NCI-H82 treated with DMSO at 0.1 percent for 48 hours (cell line): ENCODE measurements at regions not wholly inside any gene's neighbourhood (a gene's known extent, or its start where the extent isn't known, plus 50 kb on each side); places are given as distances from the start of the nearest gene placed in this dataset.

ENCODE experiments used
- DNase-seq: peaks from one replicate; lab custom pipeline; 2025; ENCODE audit not compliant: unreplicated experiment; lab: John Stamatoyannopoulos, UW

DNA sequence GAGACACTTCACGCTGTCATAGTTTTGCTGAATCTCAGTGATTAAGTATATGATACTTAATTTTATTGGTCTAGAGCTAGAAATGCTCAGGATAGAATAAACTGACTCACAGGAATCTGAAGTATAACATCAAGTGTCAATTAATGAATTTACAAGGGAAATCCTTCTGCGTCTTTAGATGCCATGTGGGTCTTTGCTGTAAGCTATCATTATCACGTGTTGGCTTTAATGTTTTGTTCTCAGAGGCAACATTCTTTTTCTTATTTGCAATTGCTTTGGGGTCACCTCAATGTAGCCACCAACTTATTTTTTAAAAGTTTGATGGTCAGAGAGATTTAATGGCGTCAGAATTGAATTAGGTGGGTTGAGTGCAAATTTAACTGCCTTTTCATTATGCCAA, 680.1 kb upstream of the PTBP2 start:
- no peak for DNase-seq

DNA sequence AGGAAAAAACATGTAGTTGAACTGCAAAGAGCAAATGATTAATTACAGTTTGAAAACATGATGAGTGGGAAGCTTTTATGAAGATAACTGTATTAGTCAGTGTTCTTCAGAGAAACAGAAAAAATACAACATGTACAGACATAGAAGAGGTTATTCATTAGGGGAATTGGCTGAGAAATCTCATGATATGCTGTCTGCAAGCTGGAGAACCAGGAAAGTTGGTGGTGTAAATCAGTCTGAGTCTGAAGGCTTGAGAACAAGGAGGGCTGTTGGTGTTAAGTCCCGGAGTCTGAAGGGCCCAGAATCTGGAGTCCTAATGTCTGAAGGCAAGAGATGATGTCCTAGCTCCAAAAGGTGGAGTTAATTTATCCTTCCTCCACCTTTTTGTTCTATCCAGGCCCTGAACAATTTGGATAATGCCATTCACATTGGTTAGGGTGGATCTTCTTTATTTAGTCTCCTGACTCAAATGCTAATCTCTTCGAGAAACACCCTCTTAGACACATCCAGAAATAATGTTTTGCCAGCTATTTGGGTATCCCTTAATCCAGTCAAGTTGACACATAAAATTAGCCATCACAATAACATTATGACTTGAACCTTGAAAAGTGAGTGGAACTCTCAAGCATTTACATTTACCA, 672.9 kb upstream of the PTBP2 start:
- no peak for DNase-seq

DNA sequence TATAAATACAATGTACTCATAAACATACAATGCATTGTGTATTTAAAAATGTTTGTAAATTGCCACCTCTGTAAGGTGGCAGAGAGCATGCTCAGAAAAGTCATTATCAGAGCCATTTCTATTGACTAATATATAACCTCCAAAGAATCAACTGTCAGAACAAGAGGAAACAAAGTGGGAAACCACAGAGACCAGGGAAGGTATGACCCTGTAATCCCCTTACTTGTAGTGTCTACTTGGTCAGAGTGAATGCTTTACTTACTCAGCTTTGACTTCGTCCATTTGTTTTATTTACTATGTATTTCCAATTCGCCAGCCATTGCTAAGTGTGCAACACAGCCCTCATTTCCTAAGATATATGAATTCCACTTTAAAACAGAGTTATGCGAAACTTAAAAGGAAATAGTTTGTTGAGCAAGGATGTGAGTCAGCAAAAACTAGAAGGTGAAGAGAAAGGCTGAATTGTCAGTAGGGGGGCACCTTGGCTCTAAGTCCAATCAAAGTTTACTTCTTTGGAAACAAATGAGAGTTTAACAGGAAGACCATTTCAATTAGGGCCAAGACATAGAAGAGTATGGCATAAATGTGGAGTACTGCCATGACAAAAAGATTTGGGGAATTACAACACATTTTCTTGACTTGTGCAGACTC, 671.7 kb upstream of the PTBP2 start:
- no peak for DNase-seq

DNA sequence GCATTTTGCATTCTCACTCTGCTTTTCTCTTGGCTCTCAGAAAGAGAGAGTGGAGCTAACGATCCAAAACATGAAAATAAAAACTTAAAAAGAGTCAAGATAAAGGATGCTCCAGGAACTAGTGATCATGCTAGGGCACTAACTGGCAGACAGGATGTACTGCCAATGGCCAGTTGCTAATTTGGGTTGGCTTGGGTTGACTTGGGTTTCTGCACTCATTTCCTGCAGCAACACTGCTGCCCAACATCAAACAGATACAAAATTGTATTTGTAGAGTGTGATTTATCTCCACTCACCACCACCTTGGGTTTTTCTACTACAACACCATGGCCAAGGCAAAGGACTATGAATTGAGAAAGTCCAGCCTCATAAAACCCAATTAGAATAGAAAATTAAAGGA, 662.3 kb upstream of the PTBP2 start:
- no peak for DNase-seq

DNA sequence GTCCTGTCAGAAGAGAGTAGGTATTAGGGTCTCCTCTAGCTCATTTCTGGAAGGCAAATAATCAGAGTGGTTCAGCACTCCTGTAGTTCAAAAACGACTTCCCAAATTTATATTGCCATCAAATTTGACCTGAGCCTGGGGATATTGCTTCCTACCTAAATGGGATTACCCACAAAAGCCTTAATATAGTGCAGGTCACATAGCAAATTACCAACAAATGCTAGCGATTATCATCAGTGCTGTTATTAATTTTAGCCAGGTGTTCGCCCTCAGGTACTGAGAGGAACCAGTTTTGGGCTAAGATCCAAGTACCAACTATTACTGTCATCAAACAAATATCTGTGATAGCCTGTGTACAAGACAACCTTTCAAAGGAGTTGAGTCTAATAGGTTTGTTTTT, 661.8 kb upstream of the PTBP2 start:
- no peak for DNase-seq

DNA sequence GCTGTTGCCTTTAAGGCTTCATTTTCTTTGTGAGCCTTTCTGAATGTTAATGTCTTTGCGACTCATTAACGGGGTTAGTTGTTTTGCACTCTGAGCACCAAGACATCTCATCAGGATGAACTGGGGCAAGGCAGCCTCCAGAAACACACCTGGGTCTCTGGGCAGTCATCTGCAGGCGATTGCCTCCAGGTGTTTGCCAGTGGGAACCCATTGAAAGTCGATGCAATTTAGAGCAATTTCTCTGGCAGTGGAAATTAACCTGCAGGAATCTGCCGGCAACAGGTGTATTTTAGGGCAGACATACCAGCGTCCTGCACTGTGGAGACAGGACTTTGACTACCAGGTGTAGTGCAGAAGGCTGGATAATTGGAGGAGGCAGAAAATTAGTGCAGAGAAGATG, 661.0 kb upstream of the PTBP2 start:
- no peak for DNase-seq

DNA sequence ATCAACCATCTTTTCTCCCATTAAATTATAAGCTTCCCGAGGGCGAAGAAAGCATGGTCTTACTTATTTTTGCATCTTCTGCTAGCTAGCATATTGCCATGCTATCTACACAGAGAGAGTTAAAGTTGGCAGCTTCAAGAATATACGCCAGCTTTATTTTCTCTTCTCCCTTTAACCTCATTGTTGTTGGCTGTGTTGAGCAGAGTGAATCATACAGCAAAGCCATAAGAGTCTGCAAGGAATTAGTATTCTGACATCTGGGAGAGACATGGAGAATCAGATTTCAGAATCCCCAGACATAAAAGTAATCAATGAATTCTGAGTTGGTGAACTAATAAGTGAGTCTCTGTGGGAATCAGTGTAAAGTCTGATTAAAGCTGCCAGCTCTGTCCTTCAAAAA, 649.6 kb upstream of the PTBP2 start:
- no peak for DNase-seq

DNA sequence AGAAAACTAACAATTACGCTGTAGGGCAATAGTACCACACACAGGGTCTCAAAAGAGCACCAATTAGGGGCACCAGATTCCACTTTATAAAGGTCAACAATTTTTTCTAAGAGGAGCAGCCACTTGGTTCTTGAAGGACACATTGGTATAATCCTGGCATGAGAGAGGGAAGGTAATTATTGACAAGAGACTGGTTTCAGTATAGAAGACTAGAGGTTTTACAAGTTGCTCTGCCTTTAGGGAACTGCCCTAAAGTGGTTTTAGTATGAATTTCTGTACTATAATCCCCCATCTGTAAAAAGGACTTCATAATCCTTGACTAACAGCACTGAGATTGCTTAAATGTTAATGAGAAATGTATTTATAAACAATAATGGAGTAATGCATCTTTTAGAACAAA, 648.5 kb upstream of the PTBP2 start:
- no peak for DNase-seq

DNA sequence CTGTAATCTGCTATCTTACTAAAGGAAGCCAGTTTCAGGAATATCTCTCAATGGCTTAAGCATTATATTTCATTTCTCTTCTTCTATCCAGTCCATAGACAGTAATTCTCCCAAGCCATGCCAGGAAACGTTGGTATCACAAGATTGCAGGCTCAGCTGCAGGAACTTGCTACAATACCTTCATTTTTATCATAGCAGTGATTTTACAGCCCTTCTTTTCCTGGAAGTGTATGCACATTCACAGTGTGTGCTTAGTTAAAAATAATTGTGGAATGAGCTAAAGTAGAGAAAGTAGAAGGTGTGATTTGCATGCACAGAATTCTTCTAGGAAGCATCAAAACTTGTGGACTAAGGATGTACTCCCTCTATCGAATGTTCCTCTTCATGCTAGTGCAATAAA, 647.2 kb upstream of the PTBP2 start:
- no peak for DNase-seq

DNA sequence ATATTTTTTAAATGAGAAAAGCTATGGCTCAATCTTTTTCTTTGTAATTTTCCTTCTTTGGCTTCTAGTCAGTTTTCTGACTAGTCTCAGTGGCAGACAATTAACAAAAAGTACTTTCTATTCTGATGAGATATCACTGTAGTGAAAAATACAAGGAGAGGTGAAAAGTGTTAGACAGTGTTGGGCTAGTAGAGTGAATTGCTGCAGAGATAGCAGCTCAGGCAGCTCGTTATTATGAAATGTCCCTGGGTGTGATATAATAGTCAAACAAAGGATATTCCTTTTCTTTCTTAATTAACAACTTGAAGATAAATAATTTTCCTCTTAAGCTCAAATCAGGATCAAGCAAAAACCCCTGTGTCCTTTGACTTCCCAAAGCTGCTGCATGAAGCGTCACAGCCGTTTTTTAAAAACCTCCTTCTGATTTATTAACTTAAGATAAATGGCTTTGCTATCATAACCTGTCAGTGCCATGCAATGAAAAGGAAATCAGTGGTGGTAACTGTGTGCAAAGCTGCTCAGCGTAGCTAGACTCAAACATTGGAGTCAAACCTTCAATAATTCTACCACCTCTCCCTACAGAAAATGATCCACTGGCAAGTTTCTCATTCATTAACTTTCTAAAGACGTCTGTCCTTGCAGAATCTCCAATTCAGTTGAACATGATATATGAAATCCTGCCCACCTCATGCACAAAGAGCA, 646.6 kb upstream of the PTBP2 start:
- no peak for DNase-seq

DNA sequence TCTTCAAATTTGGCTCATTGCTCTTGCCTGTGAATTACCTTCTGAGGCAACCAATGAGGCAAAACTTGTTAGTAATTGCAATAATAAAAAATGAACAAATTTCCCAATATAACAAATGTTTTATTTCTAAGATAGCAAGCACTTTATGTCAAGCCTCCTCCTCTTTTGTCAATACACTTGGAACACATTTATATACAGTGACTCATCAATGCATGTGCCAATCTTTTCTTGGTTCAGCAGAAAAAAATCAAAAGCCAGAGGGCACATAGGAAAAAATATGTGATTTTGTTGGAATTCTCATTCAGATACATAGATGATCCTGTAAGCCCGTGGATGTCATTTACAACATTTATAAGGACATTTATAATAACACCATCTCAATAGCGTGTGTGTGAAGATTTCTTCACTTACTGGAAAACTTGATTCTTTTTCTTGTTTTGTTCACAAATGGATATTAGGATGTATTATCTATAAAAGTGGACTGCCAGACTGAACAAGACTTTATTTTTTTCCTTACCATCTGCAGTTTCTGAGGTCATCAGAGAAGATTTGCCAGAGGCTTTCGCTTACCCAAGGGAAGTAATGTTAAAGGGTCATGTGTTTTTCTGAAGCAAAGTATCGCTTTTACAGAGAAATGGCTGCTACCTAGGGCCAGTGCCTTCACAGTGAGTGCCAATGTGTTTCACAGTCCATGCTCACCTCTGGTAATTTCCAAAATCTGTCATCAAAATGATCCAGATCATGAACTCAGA, 645.7 kb upstream of the PTBP2 start:
- DNase-seq = no peak

DNA sequence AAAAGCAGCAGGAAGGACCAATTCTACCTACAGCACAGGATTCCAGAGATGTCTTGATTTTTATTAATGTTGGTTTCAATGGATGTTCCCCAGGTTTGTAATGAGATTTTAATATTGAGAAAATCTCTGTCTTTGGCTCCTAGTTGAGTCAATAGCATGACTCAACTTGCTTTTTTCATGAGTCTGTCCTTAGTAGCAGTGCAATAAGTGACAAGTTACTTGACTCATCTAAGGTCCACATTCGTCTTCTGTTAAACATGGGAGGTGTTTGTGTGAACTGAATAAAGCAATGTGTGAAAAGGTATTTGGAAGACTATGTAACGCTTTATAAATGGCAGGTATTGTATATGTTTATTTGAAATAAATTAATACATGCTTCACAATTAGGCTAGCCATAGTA, 645.0 kb upstream of the PTBP2 start:
- no peak for DNase-seq

DNA sequence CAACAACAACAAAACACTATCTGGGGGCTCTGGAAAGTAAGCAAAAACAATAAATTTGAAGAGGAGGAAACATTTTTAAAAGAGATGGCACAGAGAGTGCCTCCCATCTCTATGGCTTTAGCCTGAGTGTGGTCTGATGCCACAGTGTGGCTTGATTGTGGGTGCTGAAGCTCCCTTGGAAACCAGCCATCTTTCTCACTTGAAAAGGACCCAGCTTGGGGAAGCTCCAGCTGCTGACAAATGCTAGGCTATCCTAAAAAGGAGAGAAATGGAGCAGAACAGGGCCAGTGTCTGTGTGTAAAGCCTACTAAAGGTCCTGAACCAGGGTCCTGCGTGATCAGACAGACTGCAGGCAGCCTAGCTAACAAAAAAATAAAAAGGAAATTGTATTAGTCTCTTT, 642.0 kb upstream of the PTBP2 start:
- DNase-seq = no peak

DNA sequence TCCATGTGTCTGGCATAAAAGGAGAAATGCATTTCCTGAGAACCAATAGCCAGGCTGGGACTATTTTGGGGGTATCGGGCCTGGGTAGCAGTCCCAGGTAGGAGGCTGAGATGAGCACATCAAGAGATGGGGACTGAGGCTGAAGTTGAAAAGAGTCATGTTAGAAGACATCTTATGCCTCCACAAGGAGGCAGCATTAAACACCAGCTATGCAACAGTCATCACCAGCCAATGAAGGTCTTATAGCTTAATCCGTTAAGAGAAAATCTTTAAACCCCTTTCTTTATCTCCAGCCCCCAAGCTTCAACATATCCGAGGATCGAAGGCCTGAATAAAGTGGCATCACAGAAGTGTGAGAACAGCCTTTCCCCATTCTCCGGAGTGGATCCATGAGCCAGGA, 640.7 kb upstream of the PTBP2 start:
- peak; percentile 16 for DNase-seq

DNA sequence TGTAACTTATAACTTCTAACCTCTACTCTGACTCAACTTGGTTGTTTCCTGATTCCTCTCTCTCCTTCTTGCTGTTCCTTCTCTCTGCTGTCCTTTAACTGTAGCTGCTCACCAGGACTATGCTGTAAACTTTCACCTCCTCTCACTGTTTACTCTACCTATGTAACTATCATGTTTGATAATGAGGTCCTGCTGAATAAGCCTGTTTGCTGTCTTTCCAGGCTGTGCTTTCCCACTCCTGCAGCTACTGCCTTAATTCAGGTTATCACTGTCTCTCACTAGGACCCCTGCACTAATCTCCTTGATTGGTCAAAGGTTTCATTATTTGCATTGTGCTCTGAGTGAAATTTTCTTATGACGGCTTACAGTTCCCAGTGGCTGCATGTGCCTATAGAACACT, 633.9 kb upstream of the PTBP2 start:
- no peak for DNase-seq

DNA sequence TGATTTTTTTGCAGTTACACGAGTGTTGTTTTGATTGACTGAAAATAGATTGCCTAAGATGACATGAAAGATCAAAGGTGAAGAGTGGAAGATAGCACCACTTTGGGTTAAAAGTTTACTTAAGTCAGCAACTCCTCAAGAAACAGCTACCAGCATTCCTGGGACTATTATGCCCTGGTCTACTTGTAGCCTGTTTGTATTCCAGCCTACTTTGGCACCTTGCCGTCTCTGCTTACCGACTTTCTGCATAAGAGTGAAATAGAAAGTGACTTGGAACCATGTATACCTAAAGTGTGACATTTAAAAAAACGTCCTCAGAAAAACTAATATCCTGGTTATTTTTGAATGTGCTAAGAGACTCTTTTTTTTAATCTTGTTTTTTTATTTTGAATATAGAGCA, 631.5 kb upstream of the PTBP2 start:
- DNase-seq = no peak

DNA sequence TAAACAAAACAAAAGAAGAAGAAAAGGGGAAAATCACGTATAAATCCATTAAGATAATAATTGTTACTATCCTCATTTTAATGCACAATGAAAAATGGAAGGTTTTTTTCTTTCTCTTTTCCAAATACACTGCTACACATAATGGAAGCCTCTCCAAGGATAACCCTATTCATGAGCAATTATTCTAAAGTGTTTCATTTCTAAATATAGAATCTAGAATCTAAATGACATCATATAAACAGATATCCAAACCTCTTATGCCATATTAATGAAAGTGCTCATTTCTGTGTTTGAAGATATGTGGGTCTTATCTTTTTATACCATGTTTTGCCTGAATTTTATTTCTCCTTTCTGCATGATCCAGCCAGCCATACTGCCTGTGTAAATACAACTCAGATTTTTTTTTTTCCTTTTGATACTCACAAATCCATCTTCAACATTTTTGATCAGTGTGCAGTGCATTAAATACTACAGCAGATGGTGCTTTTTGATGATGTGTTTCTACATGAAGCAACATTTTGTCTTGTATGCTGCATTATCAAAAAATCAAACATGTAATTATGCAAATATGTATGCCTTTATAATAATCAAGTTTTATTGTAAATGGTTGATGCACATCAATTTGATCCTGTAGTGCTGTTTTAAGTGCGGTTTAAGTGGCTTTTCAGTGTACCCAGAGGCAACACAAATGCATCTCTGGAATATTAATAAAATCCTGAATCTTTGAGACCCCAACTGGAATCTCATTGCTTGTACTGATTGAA, 625.6 kb upstream of the PTBP2 start:
- no peak for DNase-seq

DNA sequence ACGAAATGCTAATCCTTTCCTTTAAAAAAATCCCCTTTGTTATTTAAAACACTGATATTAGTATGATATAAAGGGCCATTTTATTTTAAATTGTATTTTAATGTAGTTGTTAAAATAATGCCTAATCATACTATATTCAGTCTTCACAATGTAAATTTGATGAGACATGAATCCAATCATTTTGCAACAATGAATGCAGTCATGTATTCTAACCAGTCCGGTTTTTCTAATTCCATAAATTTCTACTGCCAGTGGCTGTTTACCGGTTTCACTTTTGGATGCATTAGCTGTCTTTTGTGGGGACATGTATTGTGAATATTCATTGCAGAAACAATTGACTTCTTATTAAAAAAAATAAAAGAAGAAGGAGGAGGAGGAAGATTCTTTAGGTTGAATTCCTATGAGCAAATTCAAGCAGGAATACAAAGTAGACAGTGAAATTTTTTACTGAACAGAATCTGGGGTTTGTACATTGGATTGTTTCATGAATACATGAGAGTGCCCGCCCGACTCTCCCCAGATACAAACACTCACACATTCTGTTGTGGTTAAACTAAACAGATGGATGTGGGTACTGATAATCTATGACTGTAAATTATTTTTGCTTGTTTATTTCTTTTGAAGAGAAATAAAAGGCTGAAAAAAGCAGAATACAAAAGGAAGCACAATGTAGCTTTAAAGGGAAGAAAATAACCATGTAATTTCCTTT, 624.8 kb upstream of the PTBP2 start:
- DNase-seq = no peak

DNA sequence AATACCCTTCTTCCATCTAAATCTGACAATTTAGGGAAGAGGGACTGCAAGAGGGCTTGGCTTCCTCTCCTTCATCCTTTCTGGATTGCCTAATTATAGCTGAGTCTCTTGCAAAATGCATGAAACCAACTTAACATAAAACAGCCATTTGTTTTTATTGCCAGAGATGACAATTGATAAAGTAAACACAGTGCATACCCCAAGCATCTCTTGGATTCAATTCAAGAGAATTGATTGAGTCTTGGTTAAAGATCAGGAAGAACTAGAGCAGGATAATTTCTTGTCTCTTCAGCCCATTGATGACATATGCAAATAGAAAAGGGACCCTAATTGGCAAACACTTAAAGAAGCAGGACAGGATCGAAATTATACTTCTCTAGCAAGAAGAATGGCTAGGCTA, 617.1 kb upstream of the PTBP2 start:
- DNase-seq = no peak

DNA sequence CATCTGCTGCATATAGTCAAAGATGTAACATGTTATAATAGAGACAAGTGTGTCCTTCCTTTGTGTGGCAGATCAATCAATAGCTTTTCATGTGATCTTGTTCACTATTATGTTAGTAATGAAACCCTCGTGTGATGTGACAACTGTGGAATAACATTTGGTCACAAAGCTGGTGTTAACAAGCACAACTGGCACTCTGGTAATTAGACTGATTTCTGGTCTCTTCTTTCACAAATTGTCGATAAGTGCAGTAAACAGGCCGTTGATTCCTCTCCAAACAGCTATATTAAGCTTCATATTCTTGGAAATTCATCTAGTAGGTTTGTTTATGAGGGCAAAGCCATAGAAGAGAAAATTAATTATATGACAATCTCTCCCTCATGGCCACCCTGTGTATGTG, 616.7 kb upstream of the PTBP2 start:
- no peak for DNase-seq

DNA sequence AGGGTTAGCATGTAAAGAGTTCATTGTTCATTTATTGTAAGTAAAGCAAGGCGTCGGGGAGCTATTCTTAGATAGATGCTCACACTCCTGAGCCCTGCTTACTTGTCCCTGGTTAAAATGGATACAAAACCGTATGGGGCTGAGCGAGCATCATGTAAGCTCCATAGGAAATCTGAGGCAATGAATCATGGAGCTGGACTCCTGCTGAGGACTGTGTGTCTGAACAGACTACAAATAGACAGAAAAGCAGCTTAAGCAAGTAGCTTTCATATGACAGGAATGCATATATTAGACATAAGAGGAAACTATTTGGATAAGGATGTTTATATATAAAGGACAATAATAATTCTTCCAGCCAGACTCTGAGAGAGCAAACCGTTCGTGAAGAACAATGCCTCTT, 604.9 kb upstream of the PTBP2 start:
- DNase-seq = no peak
